GM20431 (cell line): ENCODE measurements at regions not wholly inside any gene's neighbourhood (a gene's known extent, or its start where the extent isn't known, plus 50 kb on each side); places are given as distances from the start of the nearest gene placed in this dataset.

ENCODE experiments used
- in situ Hi-C: fragments of 300-500 bp; cut with MseI, MboI; formaldehyde crosslinking; loops from one replicate; pipeline ENCODE4 v1.15.0; 2020; ENCODE audit warnings: low sequenced_read_pairs; ENCODE audit not compliant: unreplicated experiment

DNA sequence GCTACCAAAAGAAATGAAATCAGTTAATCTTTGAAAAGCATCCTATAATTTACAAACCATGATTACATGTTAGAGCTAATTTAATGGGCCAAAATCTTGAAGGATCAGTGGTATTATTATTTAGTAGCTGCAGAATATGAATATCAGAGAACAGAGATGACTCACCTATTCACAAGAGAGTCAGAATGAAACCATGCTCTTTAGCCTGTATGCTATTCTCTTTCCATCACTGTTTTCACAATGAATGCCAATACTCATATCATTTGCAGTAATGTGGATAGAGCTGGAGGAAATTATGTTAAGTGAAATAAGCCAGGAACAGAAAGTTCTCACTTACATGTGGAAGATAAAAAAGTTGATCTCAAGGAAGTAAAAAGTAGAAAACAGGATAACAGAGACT lies 414.1 kb downstream of the CENPC start:
- in situ Hi-C loops, result no loop called here

DNA sequence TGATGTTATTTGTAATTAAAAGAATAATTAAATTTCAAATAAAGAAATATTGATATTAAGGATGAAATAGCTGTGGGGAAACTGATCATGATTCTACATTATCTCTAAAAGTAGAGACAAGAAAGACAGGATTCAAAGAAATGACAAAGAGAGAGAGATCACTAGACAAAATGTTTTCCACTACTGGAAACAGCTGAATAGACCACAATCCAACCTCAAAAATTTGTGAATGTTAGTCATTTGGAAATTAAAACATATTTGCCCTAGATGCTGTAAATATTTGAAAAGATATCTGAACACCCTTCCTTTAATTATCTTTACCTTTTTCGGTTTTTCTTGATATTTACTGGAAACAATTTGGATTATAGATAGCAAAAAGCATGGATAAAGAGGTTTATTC lies 414.9 kb downstream of the CENPC start:
- in situ Hi-C loops, result no loop called here

DNA sequence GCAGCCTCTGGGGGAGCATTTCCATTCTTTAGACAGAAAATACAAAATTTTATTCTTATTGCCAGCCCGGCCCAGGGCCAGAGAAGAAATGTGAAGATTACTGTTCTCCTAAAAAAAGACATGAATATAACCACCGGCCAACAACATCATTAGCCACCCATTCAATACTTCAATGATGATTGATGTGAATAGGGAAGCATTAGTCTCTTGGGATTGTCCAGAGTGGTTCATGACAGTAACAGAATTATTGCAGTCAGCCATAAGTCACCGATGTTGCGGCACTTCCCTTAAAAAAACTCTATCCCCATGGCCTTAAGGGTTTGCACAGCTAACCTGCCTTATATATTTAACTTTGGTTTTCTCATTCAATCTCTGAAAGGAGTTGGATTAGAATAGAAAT lies 418.7 kb downstream of the CENPC start:
- in situ Hi-C loops, result no loop called here

DNA sequence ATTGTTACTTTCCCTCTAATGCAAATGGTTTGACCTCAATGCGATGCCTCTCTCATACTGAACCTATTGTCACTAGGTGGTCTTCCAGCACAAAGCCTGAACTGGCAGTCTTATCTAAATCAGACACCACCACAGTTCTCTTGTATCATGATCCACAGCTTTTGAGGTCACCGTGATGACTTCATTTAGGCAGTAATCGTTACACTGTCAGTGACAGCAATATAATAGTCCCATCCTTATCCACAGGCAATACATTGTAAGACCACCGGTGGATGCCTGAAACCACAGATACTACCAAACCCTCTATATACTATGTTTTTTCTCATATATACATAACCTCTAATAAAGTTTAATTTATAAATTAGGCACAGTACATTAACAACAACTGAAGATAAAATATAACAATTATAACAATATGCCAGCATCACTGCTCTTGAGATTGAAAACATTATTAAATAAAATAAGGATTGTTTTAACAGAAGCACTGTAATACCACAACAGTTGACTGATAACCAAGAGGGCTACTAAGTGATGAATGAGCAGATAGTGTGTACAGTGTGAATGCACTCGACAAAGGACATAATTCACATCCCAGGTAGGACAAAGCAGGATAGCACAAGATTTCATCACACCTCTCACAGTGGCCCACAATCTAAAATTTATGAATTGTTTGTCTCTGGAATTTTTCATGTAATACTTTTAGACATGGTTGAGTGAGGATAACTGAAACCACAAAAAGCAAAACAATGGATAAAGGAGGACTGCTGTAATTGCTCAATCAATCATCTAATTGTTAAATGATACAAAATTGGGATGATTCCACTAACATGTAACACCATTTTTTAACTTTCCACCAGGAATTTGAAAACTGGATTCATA lies 419.4 kb downstream of the CENPC start:
- in situ Hi-C loops, result no loop called here

DNA sequence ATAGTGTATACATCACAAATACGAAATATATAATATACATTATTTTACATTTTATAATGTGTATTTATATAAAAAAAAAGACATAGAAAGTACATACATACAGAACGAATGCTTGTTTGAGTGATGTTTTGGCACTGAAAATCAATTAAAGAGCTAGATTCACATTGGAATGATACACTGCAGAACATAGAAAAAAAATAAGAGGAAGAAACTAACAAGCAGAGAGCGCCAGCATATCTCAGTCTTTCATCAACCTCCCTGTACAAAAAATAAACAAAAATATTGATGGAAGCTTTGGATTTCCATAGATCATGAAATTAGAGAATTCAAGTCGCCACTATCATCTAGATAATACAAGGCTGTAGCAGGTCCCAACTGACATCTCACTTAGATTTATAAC lies 420.6 kb downstream of the CENPC start:
- in situ Hi-C loops, result no loop called here

DNA sequence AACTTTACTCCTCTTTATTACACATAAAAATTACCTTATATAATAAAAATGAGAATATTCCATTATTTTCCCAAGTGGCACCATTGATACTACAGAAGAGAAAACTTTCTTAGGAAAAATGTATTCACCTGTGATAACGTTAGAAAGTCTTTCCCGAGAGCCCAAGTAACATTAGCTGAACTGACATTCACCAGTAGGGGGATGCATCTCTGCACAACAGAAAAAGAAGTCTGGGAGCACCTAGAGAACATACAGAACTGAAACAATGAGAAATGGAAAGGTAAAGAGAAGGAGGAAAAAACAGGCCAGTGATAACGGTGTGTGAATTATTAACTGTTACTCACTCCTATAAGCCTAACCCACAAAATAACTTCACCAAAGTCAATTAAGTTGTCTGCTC lies 423.3 kb downstream of the CENPC start:
- in situ Hi-C loops, result no loop called here

DNA sequence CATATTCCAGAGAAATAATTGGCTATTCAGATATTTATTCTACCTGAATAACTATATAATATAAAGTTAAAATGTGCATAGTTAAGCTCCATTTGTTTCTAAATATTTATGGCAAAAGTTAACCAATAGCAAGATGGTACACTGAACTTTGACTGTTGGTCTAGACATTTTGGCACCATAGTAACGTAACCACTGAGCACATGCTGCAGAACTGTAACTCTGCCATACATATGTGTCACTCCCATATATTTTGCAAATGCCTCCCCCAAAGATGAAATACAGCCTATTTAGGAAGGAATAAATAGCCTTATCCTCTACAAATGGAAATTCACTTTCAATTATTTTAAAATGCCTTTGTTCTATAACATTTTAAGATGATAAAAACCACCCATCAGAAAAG lies 424.9 kb downstream of the CENPC start:
- in situ Hi-C loops, result no loop called here

DNA sequence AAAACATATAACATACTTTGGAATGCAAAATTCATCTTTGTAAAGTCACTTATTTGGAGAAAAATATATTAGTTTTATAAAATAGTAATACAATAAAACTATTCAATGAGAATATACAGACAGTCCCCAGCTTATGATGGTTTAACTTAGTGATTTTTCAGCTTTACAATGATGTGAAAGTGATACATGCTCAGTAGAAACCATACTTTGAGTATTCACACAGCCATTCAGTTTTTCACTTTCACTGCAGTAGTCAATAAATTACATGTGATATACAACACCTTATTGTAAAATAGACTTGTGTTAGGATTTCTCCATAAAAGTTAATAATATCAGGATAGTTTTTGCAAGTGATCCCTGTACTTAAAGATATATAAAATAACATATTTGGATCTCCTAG lies 436.0 kb downstream of the CENPC start:
- in situ Hi-C loops, result no loop called here

DNA sequence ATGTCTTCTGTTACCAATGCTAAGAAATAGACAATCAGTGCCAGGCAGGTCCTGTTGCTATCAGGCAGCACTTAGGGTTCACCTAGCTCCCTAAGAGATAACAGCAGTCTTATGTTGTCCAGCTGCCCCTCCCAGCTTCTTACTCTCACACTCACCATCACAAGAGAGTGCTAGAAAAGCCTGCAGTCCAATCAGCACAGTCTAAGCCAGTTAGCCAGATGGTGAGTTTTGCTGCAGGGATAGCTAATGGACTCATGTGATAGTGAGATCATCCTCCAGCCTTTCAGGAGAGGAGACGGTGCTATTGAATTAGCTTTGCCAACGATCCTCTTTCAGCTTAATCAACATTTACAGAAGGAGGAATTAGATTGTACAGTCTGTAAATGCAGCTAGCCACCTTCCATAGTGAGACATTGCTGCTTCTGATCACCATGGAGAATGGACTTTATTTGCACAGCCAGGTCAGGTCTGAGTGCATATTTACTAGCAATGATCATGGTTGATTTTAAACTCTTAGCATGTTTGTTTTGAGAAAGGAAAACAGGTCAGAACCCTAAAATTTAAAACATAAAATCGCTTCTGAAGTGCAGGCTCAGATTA lies 438.3 kb downstream of the CENPC start:
- in situ Hi-C loops, result no loop called here

DNA sequence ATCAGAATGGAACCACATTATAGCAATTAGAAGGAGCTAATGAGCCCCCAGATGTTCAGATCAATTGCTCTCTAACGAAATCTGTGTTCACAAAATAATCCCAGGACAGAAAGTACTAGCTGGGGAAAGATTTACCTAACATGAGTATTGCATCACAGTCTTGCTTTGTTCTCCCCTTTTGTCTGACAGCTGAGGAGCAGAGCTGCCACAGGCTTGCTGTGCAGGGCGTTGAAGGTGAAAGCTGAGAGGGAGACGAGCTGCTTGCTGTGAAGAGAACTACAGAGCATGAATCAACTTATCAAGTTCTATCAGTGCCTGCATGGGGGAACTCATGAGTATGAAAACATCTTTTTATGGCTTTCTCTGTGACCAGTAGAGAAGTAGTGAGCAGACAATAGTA lies 441.2 kb downstream of the CENPC start:
- in situ Hi-C loops, result no loop called here

DNA sequence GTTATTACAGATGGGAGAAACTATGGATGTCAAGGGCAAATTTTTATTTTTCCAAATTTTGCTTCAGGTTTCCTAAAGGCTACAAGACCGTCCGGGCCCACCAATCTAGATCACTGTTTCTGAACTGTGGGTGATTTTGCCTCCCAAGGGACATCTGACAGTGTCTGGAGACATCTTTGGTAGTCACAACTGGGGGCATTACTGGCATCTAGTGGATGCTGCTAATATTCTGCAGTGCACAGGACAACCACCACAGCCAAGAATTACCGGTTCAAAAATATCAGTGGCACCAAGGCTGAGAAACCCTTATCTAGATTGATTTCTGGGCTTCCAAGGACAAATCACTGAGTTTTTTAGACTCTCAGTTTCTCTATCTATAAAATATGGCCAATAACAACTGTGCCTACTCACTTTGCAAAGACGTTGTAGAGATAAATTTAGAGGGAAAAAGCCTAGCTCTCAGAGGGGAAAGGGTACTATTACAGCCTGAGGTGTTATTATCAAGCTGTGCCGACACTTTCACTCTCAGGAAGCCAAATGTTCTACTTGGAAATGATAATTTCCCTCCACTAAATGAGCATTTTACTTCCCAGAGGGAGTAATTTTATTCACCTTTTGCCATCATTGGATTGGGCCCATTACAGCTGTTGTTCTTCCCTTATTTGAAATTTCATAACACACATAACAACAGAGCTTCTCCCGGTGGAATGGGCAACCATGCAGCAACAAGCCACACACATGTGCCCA lies 442.1 kb downstream of the CENPC start:
- in situ Hi-C loops, result no loop called here

DNA sequence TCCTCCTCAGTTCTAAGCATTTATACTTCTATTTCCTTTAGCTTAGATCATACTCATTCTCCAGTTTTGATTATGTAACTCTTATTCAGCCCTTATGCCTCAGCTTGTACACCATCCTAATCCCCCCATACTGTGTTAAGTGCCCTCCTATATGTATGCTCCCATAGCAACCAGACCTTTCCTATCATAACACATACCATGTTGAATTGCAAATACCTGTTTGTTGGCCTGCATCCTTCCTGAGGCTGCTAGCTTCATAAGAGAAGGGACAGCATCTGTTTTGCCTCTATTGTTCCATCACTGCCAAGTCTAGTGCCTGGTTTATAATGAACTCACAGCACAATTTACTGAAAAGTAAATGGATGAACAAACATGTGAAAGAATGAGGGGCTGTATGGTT lies 443.7 kb downstream of the CENPC start:
- in situ Hi-C loops, result no loop called here

DNA sequence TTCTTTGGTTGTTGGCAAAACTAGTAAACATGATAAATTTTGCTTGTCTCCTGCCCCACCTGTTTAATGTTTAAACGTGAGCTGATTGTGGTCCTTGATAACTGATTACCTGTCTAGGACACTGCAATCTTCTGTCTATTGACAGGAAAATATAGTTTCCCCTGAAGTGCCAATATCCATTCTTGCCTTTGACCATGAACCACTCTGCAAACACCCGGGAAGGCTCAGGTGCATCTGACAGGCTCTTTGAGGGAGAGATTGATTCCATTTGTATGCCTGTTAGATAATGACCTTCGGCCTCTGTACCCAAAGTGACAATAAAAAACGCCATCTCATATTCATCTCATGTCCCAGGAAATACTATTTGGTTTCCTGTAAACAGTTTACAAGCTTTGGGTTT lies 453.0 kb downstream of the CENPC start:
- in situ Hi-C loops, result loop anchor here (25.0 kb wide), 1 partner anchor 220 kb away; no protein-coding TSS in a partner anchor

DNA sequence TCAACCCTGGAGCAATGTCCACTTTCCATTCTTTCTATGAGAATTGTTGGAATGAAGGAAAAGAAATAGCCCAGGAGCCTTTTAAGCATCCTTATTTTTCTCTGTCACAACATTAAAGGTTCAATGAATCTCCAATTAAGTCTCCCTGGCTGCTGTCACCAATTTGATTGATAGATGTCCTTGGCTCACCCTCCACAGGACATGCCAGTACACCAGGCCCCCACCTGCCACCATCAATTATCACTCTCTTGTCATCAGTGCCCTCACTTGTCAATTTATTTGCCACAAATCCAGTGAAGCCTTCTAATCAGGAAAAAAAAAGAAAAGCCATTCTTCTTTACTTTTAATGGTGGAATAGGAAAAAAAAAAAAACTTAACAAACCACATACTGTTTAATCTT lies 453.6 kb downstream of the CENPC start:
- in situ Hi-C loops, result loop anchor here (25.0 kb wide), 1 partner anchor 221 kb away; no protein-coding TSS in a partner anchor

DNA sequence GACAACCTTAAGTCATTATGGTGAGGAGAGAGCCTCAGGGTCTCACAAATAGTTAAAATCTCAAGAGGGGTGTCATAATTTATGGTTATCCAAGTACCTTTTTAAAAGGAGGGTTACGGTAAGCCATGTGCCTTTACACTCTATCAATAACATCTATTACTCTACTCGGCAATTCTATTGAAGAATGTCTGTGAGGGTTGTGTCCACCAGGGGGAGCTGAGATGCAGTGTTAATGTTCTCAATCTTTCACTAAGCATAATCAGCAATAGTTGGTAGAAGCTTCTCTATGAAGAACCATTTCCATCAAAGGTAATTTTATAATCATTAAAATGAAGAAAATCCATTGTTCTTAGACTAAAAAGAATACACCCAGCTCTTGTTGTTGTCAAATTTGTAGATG lies 457.4 kb downstream of the CENPC start:
- in situ Hi-C loops, result loop anchor here (25.0 kb wide), 1 partner anchor 224 kb away; no protein-coding TSS in a partner anchor

DNA sequence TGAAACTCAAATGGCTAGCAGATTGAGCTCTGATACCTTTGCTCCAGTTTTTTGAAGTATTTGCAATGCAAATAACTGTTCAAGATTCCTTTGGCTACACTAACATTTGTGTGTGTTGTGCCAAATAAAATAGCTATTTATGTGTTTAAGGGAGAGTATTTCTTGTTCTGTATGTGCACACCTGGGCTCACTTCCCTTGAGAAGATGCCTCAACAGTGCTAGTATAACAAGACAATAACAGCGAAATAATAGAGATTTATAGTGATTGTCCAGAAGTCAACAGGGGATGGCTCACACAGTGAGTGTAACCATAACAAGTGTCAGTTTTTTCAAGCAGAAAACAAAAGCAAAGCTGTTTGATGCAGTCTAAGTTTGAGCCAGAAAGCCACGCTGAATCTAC lies 460.5 kb downstream of the CENPC start:
- in situ Hi-C loops, result loop anchor here (25.0 kb wide), 1 partner anchor 228 kb away; no protein-coding TSS in a partner anchor

DNA sequence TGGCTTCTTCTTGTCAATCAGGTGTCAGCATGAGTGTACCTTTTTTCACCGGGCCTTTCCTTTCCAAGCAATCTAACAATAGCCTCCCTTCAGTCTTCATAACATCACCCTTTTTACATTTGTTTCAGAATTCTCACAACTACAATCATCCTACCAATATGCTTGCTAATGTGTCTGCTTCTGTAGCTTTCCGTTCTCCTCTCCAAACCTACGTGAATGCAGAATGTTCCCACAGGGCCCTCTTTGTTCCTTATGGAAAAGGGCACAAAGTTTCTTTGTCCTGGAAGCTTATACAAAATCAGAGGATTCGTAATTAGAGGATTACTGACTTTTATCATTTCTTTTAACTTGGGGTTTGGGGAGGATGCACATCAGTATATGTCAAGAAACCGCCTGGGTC lies 461.8 kb downstream of the CENPC start:
- in situ Hi-C loops, result loop anchor here (25.0 kb wide), 1 partner anchor 229 kb away; no protein-coding TSS in a partner anchor

DNA sequence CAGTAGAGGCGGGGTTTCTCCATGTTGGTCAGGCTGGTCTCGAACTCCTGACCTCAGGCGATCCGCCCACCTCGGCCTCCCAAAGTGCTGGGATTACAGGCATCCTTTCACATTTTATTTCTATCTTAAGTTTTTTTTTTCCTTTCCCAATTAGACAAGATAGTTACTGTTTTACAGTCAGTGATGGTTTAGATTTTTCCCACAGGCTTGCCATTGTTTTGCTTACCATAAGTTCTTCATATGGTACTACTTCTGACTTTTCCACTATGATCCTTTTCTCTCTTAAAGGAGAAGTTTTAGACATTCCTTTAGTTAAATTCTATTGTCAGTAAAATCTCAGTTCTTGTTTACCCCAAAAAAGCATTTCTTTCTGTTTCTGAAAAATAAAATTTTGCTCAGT lies 462.6 kb downstream of the CENPC start:
- in situ Hi-C loops, result loop anchor here (25.0 kb wide), 1 partner anchor 230 kb away; no protein-coding TSS in a partner anchor

DNA sequence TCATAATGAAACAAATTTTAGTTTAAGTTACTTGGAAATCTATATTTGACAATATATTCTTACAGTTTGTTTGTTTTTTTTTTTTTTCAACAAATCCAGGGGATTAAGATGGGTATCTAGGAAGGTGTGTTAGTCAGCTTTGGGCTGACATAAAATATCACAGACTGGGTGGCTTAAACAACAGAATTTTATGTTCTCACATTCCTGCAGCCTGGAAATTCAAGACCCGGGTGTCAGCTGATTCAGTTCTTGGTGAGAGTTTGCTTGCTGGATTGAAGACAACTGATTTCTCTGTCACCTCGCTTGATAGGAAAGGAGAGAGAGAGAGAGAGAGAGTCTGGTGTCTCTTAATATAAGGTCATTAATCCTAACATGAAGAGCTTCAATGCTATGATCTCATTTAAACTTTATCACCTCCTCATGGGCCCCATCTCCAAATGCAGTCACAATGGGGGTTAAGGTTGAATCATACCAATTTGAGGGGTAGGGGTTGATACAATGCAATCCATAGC lies 465.2 kb downstream of the CENPC start:
- in situ Hi-C loops, result loop anchor here (25.0 kb wide), 1 partner anchor 232 kb away; no protein-coding TSS in a partner anchor

DNA sequence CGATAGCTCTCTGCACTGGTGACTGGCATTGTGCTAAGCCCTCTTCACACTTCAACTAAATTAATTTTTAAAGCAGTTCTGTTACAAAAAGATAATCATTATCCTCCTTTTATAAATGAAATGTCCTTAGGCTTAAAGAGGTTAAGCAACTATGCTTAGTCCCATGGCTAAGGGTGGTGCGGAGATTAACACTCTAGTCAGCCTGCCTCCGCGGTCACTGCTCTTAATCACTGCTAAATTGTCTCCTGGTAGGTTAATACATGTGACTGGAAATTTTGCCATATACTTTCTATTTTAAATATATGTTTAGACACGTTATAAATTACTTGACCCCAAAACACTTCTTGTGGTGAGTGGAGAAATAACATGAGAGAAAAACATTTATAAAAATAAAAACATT lies 473.7 kb downstream of the CENPC start:
- in situ Hi-C loops, result no loop called here
